SK-N-SH treated with all-trans-retinoic acid at 6 μM for 48 hours (cell line): ENCODE measurements at regions not wholly inside any gene's neighbourhood (a gene's known extent, or its start where the extent isn't known, plus 50 kb on each side); places are given as distances from the start of the nearest gene placed in this dataset.
"Not testable (repeated sequence)": the region's sequence is repeated elsewhere in the genome, so short reads cannot be mapped to it uniquely, and the experiment has no call there.

Experiments used
- ATAC-seq: fragments of 200-7000 bp; cut with Tn5 transposase; 3 replicates; pipeline ENCODE4 v1.9.1; 2020; ENCODE audit warnings: mild to moderate bottlenecking, moderate library complexity
- ARNTL ChIP-seq: fragments of 450-650 bp; formaldehyde crosslinking; IDR thresholded peaks from 2 replicates; pipeline ENCODE4 v1.5.0; 2020; ENCODE audit warnings: low read depth, mild to moderate bottlenecking, moderate library complexity, borderline replicate concordance
- BACH2 ChIP-seq: fragments of 250-450 bp; sonication (Bioruptor Pico); IDR thresholded peaks from 2 replicates; pipeline ENCODE4 v1.9.0; 2021; ENCODE audit warnings: mild to moderate bottlenecking, borderline replicate concordance
- CSDC2 ChIP-seq: fragments of 250-450 bp; sonication (Bioruptor Pico); IDR thresholded peaks from 2 replicates; pipeline ENCODE4 v1.5.0; 2020; ENCODE audit warnings: mild to moderate bottlenecking, moderate library complexity
- ESRRG ChIP-seq: fragments of 250-450 bp; sonication (Bioruptor Pico); IDR thresholded peaks from 2 replicates; pipeline ENCODE4 v1.6.1; 2021; ENCODE audit warnings: mild to moderate bottlenecking
- ISL1 ChIP-seq: fragments of 250-450 bp; sonication (Bioruptor Pico); IDR thresholded peaks from 2 replicates; pipeline ENCODE4 v2.1.2; 2022; ENCODE audit warnings: mild to moderate bottlenecking, moderate library complexity
- OSR1 ChIP-seq: fragments of 250-450 bp; sonication (Bioruptor Pico); IDR thresholded peaks from 2 replicates; pipeline ENCODE4 v1.8.0; 2022; ENCODE audit warnings: moderate library complexity, mild to moderate bottlenecking, inconsistent platforms
- PATZ1 ChIP-seq: fragments of 250-450 bp; sonication (Bioruptor Pico); IDR thresholded peaks from 2 replicates; pipeline ENCODE4 v1.8.0; 2020; ENCODE audit warnings: mild to moderate bottlenecking, moderate library complexity, borderline replicate concordance
- POU6F1 ChIP-seq: fragments of 250-450 bp; sonication (Bioruptor Pico); IDR thresholded peaks from 2 replicates; pipeline ENCODE4 v1.8.0; 2021; ENCODE audit warnings: low read depth, mild to moderate bottlenecking, moderate library complexity, borderline replicate concordance
- PPARA ChIP-seq: fragments of 250-450 bp; sonication (Bioruptor Pico); IDR thresholded peaks from 2 replicates; pipeline ENCODE4 v1.5.0; 2020; ENCODE audit warnings: mild to moderate bottlenecking, borderline replicate concordance
- RARB ChIP-seq: fragments of 250-450 bp; sonication (Bioruptor Pico); IDR thresholded peaks from 2 replicates; pipeline ENCODE4 v1.8.0; 2021; ENCODE audit warnings: mild to moderate bottlenecking, moderate library complexity
- SNAI2 ChIP-seq: fragments of 250-450 bp; sonication (Bioruptor Pico); IDR thresholded peaks from 2 replicates; pipeline ENCODE4 v1.5.0; 2020; ENCODE audit warnings: mild to moderate bottlenecking, moderate library complexity
- TCF4 ChIP-seq: fragments of 250-450 bp; sonication (Bioruptor Pico); IDR thresholded peaks from 2 replicates; pipeline ENCODE4 v1.8.0; 2021; ENCODE audit warnings: mild to moderate bottlenecking, moderate library complexity, borderline replicate concordance
- TOX ChIP-seq: fragments of 250-450 bp; sonication (Bioruptor Pico); IDR thresholded peaks from 2 replicates; pipeline ENCODE4 v1.8.0; 2021; ENCODE audit warnings: mild to moderate bottlenecking, moderate library complexity, borderline replicate concordance
- TSHZ2 ChIP-seq: fragments of 250-450 bp; sonication (Bioruptor Pico); IDR thresholded peaks from 2 replicates; pipeline ENCODE4 v1.5.0; 2020; ENCODE audit warnings: mild to moderate bottlenecking, moderate library complexity
- ZC3H10 ChIP-seq: fragments of 250-450 bp; sonication (Bioruptor Pico); IDR thresholded peaks from 2 replicates; pipeline ENCODE4 v1.5.1; 2021; ENCODE audit warnings: mild to moderate bottlenecking, moderate library complexity
- ZFP3 ChIP-seq: fragments of 250-450 bp; sonication (Bioruptor Pico); IDR thresholded peaks from 2 replicates; pipeline ENCODE4 v1.5.0; 2020; ENCODE audit warnings: mild to moderate bottlenecking, moderate library complexity
- ZFP30 ChIP-seq: fragments of 450-650 bp; formaldehyde crosslinking; IDR thresholded peaks from 2 replicates; pipeline ENCODE4 v1.5.0; 2022; ENCODE audit warnings: mild to moderate bottlenecking, moderate library complexity
- ZNF565 ChIP-seq: fragments of 450-650 bp; formaldehyde crosslinking; conservative IDR thresholded peaks from 2 replicates; pipeline ENCODE4 v1.5.0; 2020; ENCODE audit warnings: low read depth, mild to moderate bottlenecking, moderate library complexity
- ZNF70 ChIP-seq: fragments of 450-650 bp; formaldehyde crosslinking; IDR thresholded peaks from 2 replicates; pipeline ENCODE4 v1.5.0; 2020; ENCODE audit warnings: mild to moderate bottlenecking, moderate library complexity
- ZNF8 ChIP-seq: fragments of 450-650 bp; formaldehyde crosslinking; IDR thresholded peaks from 2 replicates; pipeline ENCODE4 v1.5.0; 2020; ENCODE audit warnings: mild to moderate bottlenecking, moderate library complexity
- TF ChIP-seq, protein P1 (sequence below): fragments of 250-450 bp; sonication (Bioruptor Pico); IDR thresholded peaks from 2 replicates; pipeline ENCODE4 v1.5.1; 2020; ENCODE audit warnings: low read depth, mild to moderate bottlenecking, moderate library complexity
- TF ChIP-seq, protein P2 (sequence below): fragments of 250-450 bp; sonication (Bioruptor Pico); IDR thresholded peaks from 2 replicates; pipeline ENCODE4 v1.5.1; 2021; ENCODE audit warnings: mild to moderate bottlenecking, moderate library complexity

GRCh38 chr4:64643841-64644240, 234.6 kb upstream of the TECRL start:
- TF ChIP-seq SNAI2, result no peak
- no peak for TF ChIP-seq CSDC2 (CRISPR knock-in tag)
- no peak for ATAC-seq

- no peak for ATAC-seq
Observed at GRCh38 chr4:64642936-64643335, 233.7 kb upstream of the TECRL start.

GRCh38 chr4:64640402-64640801, 231.2 kb upstream of the TECRL start:
- ATAC-seq, result not testable (repeated sequence)

More at GRCh38 chr4:64642936-64643335, 233.7 kb upstream of the TECRL start:
- no peak for TF ChIP-seq POU6F1 (CRISPR knock-in tag)
- TF ChIP-seq ISL1 (CRISPR knock-in tag), result no peak
- TF ChIP-seq, protein P1, sequence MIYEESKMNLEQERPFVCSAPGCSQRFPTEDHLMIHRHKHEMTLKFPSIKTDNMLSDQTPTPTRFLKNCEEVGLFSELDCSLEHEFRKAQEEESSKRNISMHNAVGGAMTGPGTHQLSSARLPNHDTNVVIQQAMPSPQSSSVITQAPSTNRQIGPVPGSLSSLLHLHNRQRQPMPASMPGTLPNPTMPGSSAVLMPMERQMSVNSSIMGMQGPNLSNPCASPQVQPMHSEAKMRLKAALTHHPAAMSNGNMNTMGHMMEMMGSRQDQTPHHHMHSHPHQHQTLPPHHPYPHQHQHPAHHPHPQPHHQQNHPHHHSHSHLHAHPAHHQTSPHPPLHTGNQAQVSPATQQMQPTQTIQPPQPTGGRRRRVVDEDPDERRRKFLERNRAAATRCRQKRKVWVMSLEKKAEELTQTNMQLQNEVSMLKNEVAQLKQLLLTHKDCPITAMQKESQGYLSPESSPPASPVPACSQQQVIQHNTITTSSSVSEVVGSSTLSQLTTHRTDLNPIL (CRISPR knock-in tag), result no peak
- no peak for TF ChIP-seq TOX
- TF ChIP-seq ZFP30 (CRISPR knock-in tag), result no peak
- TF ChIP-seq TSHZ2 (CRISPR knock-in tag), result no peak
- no peak for TF ChIP-seq ZC3H10 (CRISPR knock-in tag)
- no peak for TF ChIP-seq ZNF70 (CRISPR knock-in tag)
- TF ChIP-seq ESRRG, result no peak
- TF ChIP-seq PPARA (CRISPR knock-in tag), result no peak
- no peak for TF ChIP-seq ZNF8 (CRISPR knock-in tag)
- no peak for TF ChIP-seq TCF4 (CRISPR knock-in tag)
- no peak for TF ChIP-seq CSDC2 (CRISPR knock-in tag)
- TF ChIP-seq PATZ1, result no peak
- TF ChIP-seq ZFP3 (CRISPR knock-in tag), result no peak
- no peak for TF ChIP-seq BACH2 (CRISPR knock-in tag)

DNA sequence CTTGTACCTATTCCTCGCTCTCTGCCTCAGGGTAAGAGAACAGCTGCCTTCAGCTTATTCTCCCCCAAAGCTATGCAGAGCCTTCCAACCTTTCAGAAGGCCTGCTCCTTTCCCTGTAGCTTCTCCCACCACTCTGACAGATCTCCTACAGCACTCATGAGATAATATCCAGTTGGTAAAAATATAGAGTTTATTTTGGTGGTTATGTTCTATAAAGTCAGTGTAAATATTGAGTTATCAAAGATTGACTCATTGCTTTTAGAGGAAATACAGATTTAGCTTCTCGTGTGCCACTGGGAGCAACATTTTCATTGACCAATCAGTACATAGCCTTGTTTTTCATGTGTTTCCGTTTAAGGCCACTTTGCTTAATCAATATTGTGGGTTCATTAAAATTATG, 216.2 kb upstream of the TECRL start:
- ATAC-seq, result no peak
- TF ChIP-seq TSHZ2 (CRISPR knock-in tag), result no peak
- TF ChIP-seq ISL1 (CRISPR knock-in tag), result no peak
- TF ChIP-seq, protein P2, sequence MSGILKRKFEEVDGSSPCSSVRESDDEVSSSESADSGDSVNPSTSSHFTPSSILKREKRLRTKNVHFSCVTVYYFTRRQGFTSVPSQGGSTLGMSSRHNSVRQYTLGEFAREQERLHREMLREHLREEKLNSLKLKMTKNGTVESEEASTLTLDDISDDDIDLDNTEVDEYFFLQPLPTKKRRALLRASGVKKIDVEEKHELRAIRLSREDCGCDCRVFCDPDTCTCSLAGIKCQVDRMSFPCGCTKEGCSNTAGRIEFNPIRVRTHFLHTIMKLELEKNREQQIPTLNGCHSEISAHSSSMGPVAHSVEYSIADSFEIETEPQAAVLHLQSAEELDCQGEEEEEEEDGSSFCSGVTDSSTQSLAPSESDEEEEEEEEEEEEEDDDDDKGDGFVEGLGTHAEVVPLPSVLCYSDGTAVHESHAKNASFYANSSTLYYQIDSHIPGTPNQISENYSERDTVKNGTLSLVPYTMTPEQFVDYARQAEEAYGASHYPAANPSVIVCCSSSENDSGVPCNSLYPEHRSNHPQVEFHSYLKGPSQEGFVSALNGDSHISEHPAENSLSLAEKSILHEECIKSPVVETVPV (CRISPR knock-in tag), result no peak
- TF ChIP-seq OSR1 (CRISPR knock-in tag), result no peak
- TF ChIP-seq RARB (CRISPR knock-in tag), result no peak
- no peak for TF ChIP-seq TCF4 (CRISPR knock-in tag)
- TF ChIP-seq ZNF565 (CRISPR knock-in tag), result no peak
- TF ChIP-seq PPARA (CRISPR knock-in tag), result no peak
- TF ChIP-seq ARNTL (CRISPR knock-in tag), result no peak
- TF ChIP-seq ZC3H10 (CRISPR knock-in tag), result no peak
- TF ChIP-seq SNAI2, result no peak
- no peak for TF ChIP-seq BACH2 (CRISPR knock-in tag)
- no peak for TF ChIP-seq CSDC2 (CRISPR knock-in tag)
- no peak for TF ChIP-seq PATZ1
- TF ChIP-seq, all 23 proteins: peak for 0
